Smooth muscle cell (in vitro differentiated cells): ENCODE measurements at regions not wholly inside any gene's neighbourhood (a gene's known extent, or its start where the extent isn't known, plus 50 kb on each side); places are given as distances from the start of the nearest gene placed in this dataset.

Experiments used
- DNase-seq: peaks from one replicate; lab custom pipeline; 2025; ENCODE audit not compliant: unreplicated experiment; lab: John Stamatoyannopoulos, UW
- H2AFZ ChIP-seq: fragments of 200-600 bp; sonication (generic); 2 replicates; pipeline ENCODE4 v1.6.0; 2016; ENCODE audit warnings: antibody characterized with exemption, low read depth, mild to moderate bottlenecking
- H3F3A ChIP-seq: fragments of 200-600 bp; sonication (generic); 2 replicates; pipeline ENCODE4 v1.6.0; 2017; ENCODE audit warnings: antibody characterized with exemption, low read depth
- H3K27ac ChIP-seq: fragments of 200-600 bp; sonication (generic); 2 replicates; pipeline ENCODE4 v1.5.1; 2016; ENCODE audit warnings: low read depth, mild to moderate bottlenecking
- H3K27me3 ChIP-seq: fragments of 200-600 bp; sonication (generic); 2 replicates; pipeline ENCODE4 v1.6.1; 2016; ENCODE audit warnings: low read depth, mild to moderate bottlenecking
- H3K36me3 ChIP-seq: fragments of 200-600 bp; sonication (generic); 2 replicates; pipeline ENCODE4 v1.5.1; 2016; ENCODE audit warnings: low read depth
- H3K4me1 ChIP-seq: fragments of 200-600 bp; sonication (generic); 2 replicates; pipeline ENCODE4 v1.5.1; 2016; ENCODE audit warnings: low read depth
- H3K4me2 ChIP-seq: fragments of 200-600 bp; sonication (generic); 2 replicates; pipeline ENCODE4 v1.6.0; 2016; ENCODE audit warnings: mild to moderate bottlenecking
- H3K4me3 ChIP-seq: fragments of 200-600 bp; sonication (generic); 2 replicates; pipeline ENCODE4 v1.5.1; 2016; ENCODE audit warnings: mild to moderate bottlenecking
- H3K79me2 ChIP-seq: fragments of 200-600 bp; sonication (generic); 2 replicates; pipeline ENCODE4 v1.6.0; 2016; ENCODE audit warnings: low read depth, mild to moderate bottlenecking
- H3K9ac ChIP-seq: fragments of 200-600 bp; sonication (generic); 2 replicates; pipeline ENCODE4 v1.6.0; 2016; ENCODE audit warnings: low read depth
- H3K9me3 ChIP-seq: fragments of 200-600 bp; sonication (generic); replicated peaks from 2 replicates; pipeline ENCODE4 v1.5.1; 2016; ENCODE audit warnings: low read depth
- H4K20me1 ChIP-seq: fragments of 200-600 bp; sonication (generic); 2 replicates; pipeline ENCODE4 v1.6.0; 2016; ENCODE audit warnings: low read depth
- WGBS: methylation state at CpG from one replicate; pipeline ENCODE4 v1.1.7; 2016; ENCODE audit warnings: low lambda C conversion rate; 5-methylcytosine and 5-hydroxymethylcytosine counted together
- TF ChIP-seq, protein P1 (sequence below): fragments of 200-600 bp; sonication (generic); IDR thresholded peaks from 2 replicates; pipeline ENCODE4 v1.5.1; 2017; ENCODE audit warnings: borderline replicate concordance, mild to moderate bottlenecking, antibody characterized with exemption; ENCODE audit not compliant: insufficient read depth, poor library complexity, severe bottlenecking

DNA sequence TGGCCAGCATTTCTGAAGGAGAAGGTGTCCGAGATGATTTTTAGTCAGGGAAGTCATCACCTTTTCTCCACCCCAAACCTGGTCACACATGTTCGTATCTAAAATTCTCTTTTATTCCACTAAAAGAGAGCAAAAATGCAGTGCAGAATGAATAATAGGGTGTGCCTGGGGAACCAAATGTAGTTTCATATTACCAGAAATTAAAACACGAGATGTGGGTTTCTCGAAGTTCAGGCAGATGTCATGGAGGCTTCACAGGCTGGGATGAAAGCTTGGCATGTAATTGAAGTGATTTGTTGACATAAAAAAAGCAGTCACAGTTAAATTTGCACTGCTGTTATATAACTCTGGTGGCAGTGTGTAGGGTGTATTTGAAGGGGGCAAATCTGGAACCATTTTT lies 165.5 kb upstream of the PDE5A start:
- Histone ChIP-seq H3K9me3 (no peaks in the 10 kb centered on the region), H3K36me3 (no peaks in the 10 kb centered on the region), H3K4me2 (no peak overlapping the region), H3K9ac (no peak overlapping the region), H3K4me3 (no peak overlapping the region), H3K79me2 (no peaks in the 10 kb centered on the region), H4K20me1 (no peaks in the 10 kb centered on the region), H3K27ac (no peak overlapping the region), H3K4me1 (no peaks in the 10 kb centered on the region), H2AFZ (no peak overlapping the region), H3K27me3 (peaks cover 8% of the 10 kb centered on the region), H3F3A (no peaks in the 10 kb centered on the region)
- no peak for DNase-seq
- TF ChIP-seq, protein P1, sequence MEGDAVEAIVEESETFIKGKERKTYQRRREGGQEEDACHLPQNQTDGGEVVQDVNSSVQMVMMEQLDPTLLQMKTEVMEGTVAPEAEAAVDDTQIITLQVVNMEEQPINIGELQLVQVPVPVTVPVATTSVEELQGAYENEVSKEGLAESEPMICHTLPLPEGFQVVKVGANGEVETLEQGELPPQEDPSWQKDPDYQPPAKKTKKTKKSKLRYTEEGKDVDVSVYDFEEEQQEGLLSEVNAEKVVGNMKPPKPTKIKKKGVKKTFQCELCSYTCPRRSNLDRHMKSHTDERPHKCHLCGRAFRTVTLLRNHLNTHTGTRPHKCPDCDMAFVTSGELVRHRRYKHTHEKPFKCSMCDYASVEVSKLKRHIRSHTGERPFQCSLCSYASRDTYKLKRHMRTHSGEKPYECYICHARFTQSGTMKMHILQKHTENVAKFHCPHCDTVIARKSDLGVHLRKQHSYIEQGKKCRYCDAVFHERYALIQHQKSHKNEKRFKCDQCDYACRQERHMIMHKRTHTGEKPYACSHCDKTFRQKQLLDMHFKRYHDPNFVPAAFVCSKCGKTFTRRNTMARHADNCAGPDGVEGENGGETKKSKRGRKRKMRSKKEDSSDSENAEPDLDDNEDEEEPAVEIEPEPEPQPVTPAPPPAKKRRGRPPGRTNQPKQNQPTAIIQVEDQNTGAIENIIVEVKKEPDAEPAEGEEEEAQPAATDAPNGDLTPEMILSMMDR, result no peak
- 95% methylated on average over 4 of the region's 4 CpGs for WGBS

DNA sequence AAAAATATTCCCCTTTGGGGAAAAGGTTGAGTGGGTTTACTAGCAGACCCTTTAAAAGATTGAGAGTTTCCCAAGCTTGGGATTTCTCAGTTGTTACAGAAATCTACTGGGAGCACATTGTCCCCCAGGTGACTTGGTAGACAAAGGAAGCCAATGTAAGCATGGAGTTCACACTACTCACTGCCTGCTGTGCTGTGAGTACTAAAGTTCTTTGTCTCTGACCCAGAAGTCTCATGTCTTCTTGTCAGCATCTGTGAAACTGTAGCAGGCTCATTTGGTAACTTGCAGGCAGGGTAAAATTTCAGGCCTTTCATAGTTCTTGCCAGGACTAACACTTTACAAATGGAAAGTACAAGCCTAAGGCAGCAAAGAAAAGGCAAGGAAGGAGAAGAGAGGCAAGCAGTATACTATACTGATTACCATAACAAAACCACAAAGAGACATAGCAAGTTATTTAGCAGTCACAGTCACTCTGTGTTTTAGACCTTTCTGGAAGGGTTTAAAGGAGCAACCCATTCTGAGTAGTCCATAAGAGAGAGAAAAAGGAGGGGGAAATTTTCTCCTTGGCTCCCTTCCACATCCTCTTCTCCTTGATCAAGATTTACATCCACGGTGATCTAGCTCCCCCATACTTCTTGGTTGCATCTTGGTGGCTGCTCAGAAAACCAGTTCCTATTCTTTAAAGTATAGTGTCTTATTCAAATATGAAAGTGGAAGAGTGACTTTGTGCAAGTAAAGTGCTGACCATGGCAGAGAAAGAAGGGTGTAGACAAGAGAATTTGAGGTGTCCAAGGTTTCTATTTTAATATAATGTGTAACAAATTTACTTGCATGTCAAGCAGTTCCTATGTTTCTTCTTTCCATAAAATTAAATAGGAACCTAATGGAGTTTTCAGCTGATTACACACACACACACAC lies 160.0 kb upstream of the PDE5A start:
- WGBS, result 91% methylated on average over 1 of the region's 1 CpG
- H3K79me2 ChIP-seq, result no peaks in the 10 kb centered on the region
- H2AFZ ChIP-seq, result no peak overlapping the region
- H3K27me3 ChIP-seq, result no peaks in the 10 kb centered on the region
- H3K4me3 ChIP-seq, result no peak overlapping the region
- no peak overlapping the region for H3K27ac ChIP-seq
- TF ChIP-seq, protein P1, result no peak
- no peaks in the 10 kb centered on the region for H3F3A ChIP-seq
- H4K20me1 ChIP-seq, result no peaks in the 10 kb centered on the region
- H3K4me1 ChIP-seq, result no peaks in the 10 kb centered on the region
- no peak overlapping the region for H3K9ac ChIP-seq
- H3K9me3 ChIP-seq, result no peaks in the 10 kb centered on the region
- H3K4me2 ChIP-seq, result no peak overlapping the region
- no peaks in the 10 kb centered on the region for H3K36me3 ChIP-seq
- no peak for DNase-seq

DNA sequence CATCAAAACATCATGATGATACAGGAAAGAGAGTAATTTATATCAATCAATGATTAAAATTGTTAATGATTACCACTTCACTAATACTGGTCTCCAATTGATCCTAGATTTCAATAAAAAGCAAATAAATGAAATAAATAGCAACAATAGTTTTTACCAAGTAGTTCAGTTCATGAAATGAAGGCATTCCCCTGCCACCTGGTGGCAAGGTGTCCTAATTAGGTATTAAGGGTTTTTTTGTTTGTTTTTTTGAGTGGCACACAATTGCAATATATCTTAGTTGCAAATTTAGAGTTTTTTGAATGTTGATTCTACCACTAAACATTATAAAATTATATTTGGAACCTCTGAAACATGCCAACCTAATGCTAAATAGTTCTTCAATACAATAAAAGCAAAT lies 157.4 kb upstream of the PDE5A start:
- TF ChIP-seq, protein P1, result peak; percentile 36

More for the DNA sequence above, 157.4 kb upstream of the PDE5A start:
- H3K36me3 ChIP-seq, result no peaks in the 10 kb centered on the region
- no peak overlapping the region for H3K4me2 ChIP-seq
- no peaks in the 10 kb centered on the region for H3F3A ChIP-seq
- H3K9me3 ChIP-seq, result no peaks in the 10 kb centered on the region
- no peaks in the 10 kb centered on the region for H3K79me2 ChIP-seq
- no peak for DNase-seq
- H2AFZ ChIP-seq, result no peak overlapping the region
- no peaks in the 10 kb centered on the region for H3K4me1 ChIP-seq
- no peak overlapping the region for H3K4me3 ChIP-seq
- H3K27ac ChIP-seq, result no peak overlapping the region
- no peaks in the 10 kb centered on the region for H3K27me3 ChIP-seq
- no peak overlapping the region for H3K9ac ChIP-seq
- H4K20me1 ChIP-seq, result no peaks in the 10 kb centered on the region
